Erythroblast (primary cell): ENCODE measurements at regions not wholly inside any gene's neighbourhood (a gene's known extent, or its start where the extent isn't known, plus 50 kb on each side); places are given as distances from the start of the nearest gene placed in this dataset.
"Not testable (repeated sequence)": the region's sequence is repeated elsewhere in the genome, so short reads cannot be mapped to it uniquely, and the experiment has no call there.

Source experiments
- DNase-seq, 2 experiments: peaks; one replicate each; lab custom pipeline; 2025; lab: John Stamatoyannopoulos, UW
- GATA1 ChIP-seq: IDR thresholded peaks from 2 replicates; pipeline ENCODE4 v1.6.1; 2011; ENCODE audit warnings: low read depth, mild to moderate bottlenecking, control low read depth, low read length, moderate library complexity
- POLR2A ChIP-seq: IDR thresholded peaks from 2 replicates; pipeline ENCODE4 v1.6.1; 2011; ENCODE audit warnings: mild to moderate bottlenecking, low read length

DNA sequence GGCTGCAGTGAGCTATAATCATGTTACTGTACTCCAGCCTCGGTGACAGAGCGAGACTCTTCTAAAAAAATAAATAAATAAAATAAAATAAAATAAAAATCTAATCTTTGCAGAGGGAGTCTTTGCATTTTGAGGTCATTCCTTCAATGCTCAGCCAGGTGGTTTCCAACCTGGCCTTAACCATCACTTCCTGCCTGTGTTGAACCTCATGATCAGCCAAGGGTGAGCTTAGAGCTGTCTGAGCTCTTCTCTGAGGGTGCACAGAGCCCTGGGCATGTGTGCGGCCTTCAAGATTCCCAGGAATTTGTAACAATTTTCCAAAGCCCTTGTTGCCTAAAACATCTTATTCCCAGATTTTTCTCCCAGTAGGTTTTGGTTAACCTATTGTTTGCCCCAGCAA lies 94.3 kb downstream of the KCNJ12 start:
- DNase-seq: not testable (repeated sequence)

GRCh38 chr17:21470861-21471260 lies 94.7 kb downstream of the KCNJ12 start:
- no peak for DNase-seq
- TF ChIP-seq POLR2A (no peak), GATA1 (no peak)

- TF ChIP-seq GATA1 (no peak), POLR2A (peak; percentile 49)
- DNase-seq: peak in 1 of 2 experiments; percentile 55
Observed at GRCh38 chr17:21474815-21475214, 98.7 kb downstream of the KCNJ12 start.

- no peak for TF ChIP-seq GATA1
- peak; percentile 28 to 44 for DNase-seq
Observed at GRCh38 chr17:21475571-21475970, 99.4 kb downstream of the KCNJ12 start.

DNA sequence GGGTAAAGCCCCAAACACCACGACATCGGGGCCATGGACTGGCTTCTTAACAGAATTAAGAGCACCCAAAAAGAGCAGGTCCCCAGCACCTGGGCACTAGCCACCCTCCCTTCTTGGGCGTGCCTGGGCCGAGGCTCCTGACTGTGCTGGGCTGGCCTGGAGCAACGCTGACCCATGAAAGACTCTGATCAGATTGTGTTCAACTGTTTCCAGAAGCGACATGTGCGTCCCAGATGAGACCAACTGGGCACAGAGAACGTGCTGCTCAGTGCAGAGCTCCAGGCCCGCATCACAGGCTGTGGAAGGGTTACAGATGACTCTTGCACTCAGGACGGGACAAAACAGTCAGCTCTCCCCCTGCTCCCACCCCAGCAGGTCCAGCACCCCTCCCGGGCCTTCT lies 100.7 kb downstream of the KCNJ12 start:
- TF ChIP-seq POLR2A (no peak), GATA1 (no peak)
- no peak for DNase-seq

GRCh38 chr17:21482189-21482865 lies 106.2 kb downstream of the KCNJ12 start:
- DNase-seq: no peak
- TF ChIP-seq GATA1: no peak
- TF ChIP-seq POLR2A: no peak

- not testable (repeated sequence) for DNase-seq
Observed at GRCh38 chr17:21488043-21488442, 111.9 kb downstream of the KCNJ12 start.

DNA sequence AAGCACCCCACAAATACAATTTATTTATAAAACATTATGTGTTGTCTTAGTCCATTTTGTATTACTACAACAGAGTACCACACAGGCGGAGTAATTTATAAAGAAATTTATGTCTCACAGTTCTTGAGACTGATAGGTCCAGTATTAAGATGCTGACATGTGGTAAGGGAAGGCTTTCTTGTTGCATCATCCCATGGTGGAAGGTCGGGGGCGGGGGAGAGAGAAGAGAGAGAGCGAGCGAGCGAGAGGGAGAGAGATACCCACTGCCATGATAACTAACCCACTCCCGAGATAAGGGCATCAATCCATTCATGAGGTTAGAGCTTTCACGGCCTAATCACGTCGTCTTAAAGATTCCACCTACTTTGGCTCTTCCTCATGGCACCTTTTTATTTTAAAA lies 117.8 kb downstream of the KCNJ12 start:
- TF ChIP-seq POLR2A (no peak), GATA1 (no peak)
- no peak for DNase-seq

DNA sequence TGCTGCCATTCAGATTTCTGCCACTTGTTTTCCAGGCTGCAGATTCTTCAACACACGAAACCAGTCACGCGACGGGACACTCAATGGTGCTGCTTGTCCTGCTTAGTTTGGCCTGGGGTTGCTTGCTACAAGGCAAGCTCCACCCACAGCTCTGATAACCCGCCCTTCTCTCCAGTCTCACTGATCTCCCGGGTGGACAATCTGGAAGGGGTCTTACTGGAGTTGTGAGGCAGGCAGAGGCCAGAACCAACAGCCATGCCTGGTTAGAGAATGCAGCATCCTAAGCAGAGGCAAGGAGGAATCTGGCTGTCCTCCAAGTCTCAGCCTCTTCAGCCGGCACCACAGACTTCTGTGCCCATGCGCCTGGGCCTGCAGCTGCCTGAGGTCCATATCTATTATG lies 119.1 kb downstream of the KCNJ12 start:
- TF ChIP-seq POLR2A: no peak
- no peak for TF ChIP-seq GATA1
- no peak for DNase-seq

- DNase-seq: no peak
- TF ChIP-seq GATA1 (no peak), POLR2A (no peak)
Observed at GRCh38 chr17:21500064-21500463, 123.9 kb downstream of the KCNJ12 start.

- DNase-seq: not testable (repeated sequence)
Observed at GRCh38 chr17:21501927-21502700, 126.0 kb downstream of the KCNJ12 start.

- DNase-seq: no peak
- TF ChIP-seq GATA1: no peak
- TF ChIP-seq POLR2A: no peak
Observed at GRCh38 chr17:21505819-21506815, 130.0 kb downstream of the KCNJ12 start.

GRCh38 chr17:21507806-21508205 lies 131.6 kb downstream of the KCNJ12 start:
- DNase-seq: not testable (repeated sequence)

- no peak for DNase-seq
- TF ChIP-seq GATA1: no peak
- no peak for TF ChIP-seq POLR2A
Observed at GRCh38 chr17:21508211-21508610, 132.1 kb downstream of the KCNJ12 start.

DNA sequence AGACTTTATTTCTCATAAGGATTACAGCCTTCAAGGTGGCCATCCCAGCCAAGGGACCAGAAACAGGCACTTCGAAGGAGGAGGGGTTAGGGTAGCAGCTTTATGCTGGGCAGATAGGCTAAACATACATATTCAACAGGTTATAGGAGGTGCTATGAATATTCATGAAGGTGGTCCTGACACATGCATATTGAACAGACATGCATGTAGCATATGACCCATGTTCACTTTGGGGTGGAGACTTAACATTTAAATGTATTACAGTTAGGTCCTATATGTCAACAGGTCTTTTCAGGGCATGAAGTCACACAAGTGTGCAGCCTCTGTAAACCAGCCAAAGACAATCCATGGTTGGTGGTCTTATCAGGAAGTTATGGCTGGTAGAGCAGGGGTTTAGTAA lies 133.2 kb downstream of the KCNJ12 start:
- DNase-seq: not testable (repeated sequence)
